Mesenchymal stem cell (in vitro differentiated cells and primary cell): ENCODE measurements at regions not wholly inside any gene's neighbourhood (a gene's known extent, or its start where the extent isn't known, plus 50 kb on each side); places are given as distances from the start of the nearest gene placed in this dataset.

Experiments used
- DNase-seq: peaks from one replicate; pipeline ENCODE4 v3.0.0-alpha.2; 2013
- H2AFZ ChIP-seq: one replicate; pipeline ENCODE4 v1.6.1; 2013; ENCODE audit warnings: low read depth, mild to moderate bottlenecking, control low read depth, inconsistent platforms, low read length, moderate library complexity
- H2AK5ac ChIP-seq: 2 replicates; pipeline ENCODE4 v1.6.1; 2013; ENCODE audit warnings: low read length, moderate library complexity, mild to moderate bottlenecking, inconsistent platforms; ENCODE audit not compliant: severe bottlenecking
- H2BK120ac ChIP-seq: one replicate; pipeline ENCODE4 v1.6.1; 2013; ENCODE audit warnings: low read depth, mild to moderate bottlenecking, inconsistent platforms, low read length, moderate library complexity
- H2BK12ac ChIP-seq, 2 experiments: one replicate each; pipeline ENCODE4 v1.6.1; 2013; ENCODE audit warnings: inconsistent platforms in 2 of 2, low read length in 2 of 2, mild to moderate bottlenecking in 2 of 2, moderate library complexity in 2 of 2, control low read depth in 1 of 2
- H2BK15ac ChIP-seq: one replicate; pipeline ENCODE4 v1.6.1; 2013; ENCODE audit warnings: mild to moderate bottlenecking, low read depth, inconsistent platforms; ENCODE audit not compliant: poor library complexity, severe bottlenecking
- H2BK5ac ChIP-seq: 2 replicates; pipeline ENCODE4 v1.6.1; 2013; ENCODE audit warnings: low read depth, mild to moderate bottlenecking, low read length, control low read depth, inconsistent platforms; ENCODE audit not compliant: poor library complexity, severe bottlenecking
- H3K14ac ChIP-seq, 2 experiments: one replicate each; pipeline ENCODE4 v1.6.1; 2013; ENCODE audit warnings: inconsistent platforms in 2 of 2, low read length in 2 of 2, control low read depth in 1 of 2, mild to moderate bottlenecking in 1 of 2, moderate library complexity in 1 of 2
- H3K18ac ChIP-seq, 2 experiments: one replicate each; pipeline ENCODE4 v1.6.1; 2013; ENCODE audit warnings: inconsistent platforms in 2 of 2, low read length in 2 of 2, control low read depth in 1 of 2, low read depth in 1 of 2, mild to moderate bottlenecking in 1 of 2
- H3K23ac ChIP-seq, 2 experiments: one replicate each; pipeline ENCODE4 v1.6.1; 2013; ENCODE audit warnings: inconsistent platforms in 2 of 2, low read length in 2 of 2, mild to moderate bottlenecking in 2 of 2, moderate library complexity in 2 of 2, control low read depth in 1 of 2
- H3K27ac ChIP-seq: 2 replicates; pipeline ENCODE4 v1.5.1; 2013; ENCODE audit warnings: mild to moderate bottlenecking, moderate library complexity, low read length, control low read depth, inconsistent platforms; ENCODE audit not compliant: poor library complexity, severe bottlenecking
- H3K27me3 ChIP-seq, 2 experiments: 2 replicates each; pipeline versions ENCODE4 v1.6.1 to v1.7.0; 2013; ENCODE audit warnings: low read length in 2 of 2, mild to moderate bottlenecking in 2 of 2, moderate library complexity in 2 of 2, control low read depth in 1 of 2, inconsistent platforms in 1 of 2; ENCODE audit not compliant: control insufficient read depth in 1 of 2, insufficient read depth in 1 of 2
- H3K36me3 ChIP-seq, 2 experiments: 2 replicates each; pipeline versions ENCODE4 v1.6.1 to v1.7.0; 2013; ENCODE audit warnings: low read length in 2 of 2, control low read depth in 1 of 2, inconsistent platforms in 1 of 2, low read depth in 1 of 2, mild to moderate bottlenecking in 1 of 2; ENCODE audit not compliant: insufficient read depth in 2 of 2, control insufficient read depth in 1 of 2
- H3K4ac ChIP-seq, 2 experiments: one replicate each; pipeline ENCODE4 v1.6.1; 2013; ENCODE audit warnings: inconsistent platforms in 2 of 2, low read length in 2 of 2, mild to moderate bottlenecking in 2 of 2, moderate library complexity in 2 of 2, control low read depth in 1 of 2, low read depth in 1 of 2
- H3K4me1 ChIP-seq: 2 replicates; pipeline ENCODE4 v1.6.1; 2013; ENCODE audit warnings: low read depth, low read length, control low read depth; ENCODE audit not compliant: control insufficient read depth, insufficient read depth
- H3K4me2 ChIP-seq: 2 replicates; pipeline ENCODE4 v1.6.1; 2013; ENCODE audit warnings: low read length, mild to moderate bottlenecking, inconsistent platforms; ENCODE audit not compliant: poor library complexity, severe bottlenecking
- H3K4me3 ChIP-seq, 2 experiments: 2 replicates each; pipeline versions ENCODE4 v1.5.1 to v1.7.0; 2013; ENCODE audit warnings: low read length in 2 of 2, mild to moderate bottlenecking in 2 of 2, control low read depth in 1 of 2, low read depth in 1 of 2; ENCODE audit not compliant: insufficient read depth in 1 of 2
- H3K79me1 ChIP-seq: replicated peaks from 2 replicates; pipeline ENCODE4 v1.6.1; 2013; ENCODE audit warnings: mild to moderate bottlenecking, control low read depth, low read length, inconsistent platforms; ENCODE audit not compliant: poor library complexity, severe bottlenecking
- H3K9ac ChIP-seq: 2 replicates; pipeline ENCODE4 v1.7.0; 2013; ENCODE audit warnings: mild to moderate bottlenecking, low read length, moderate library complexity
- H3K9me3 ChIP-seq: 2 replicates; pipeline ENCODE4 v1.7.0; 2013; ENCODE audit warnings: mild to moderate bottlenecking, low read length; ENCODE audit not compliant: control insufficient read depth
- H4K8ac ChIP-seq: one replicate; pipeline ENCODE4 v1.6.1; 2013; ENCODE audit warnings: inconsistent platforms, mild to moderate bottlenecking, low read length, moderate library complexity
- H4K91ac ChIP-seq: one replicate; pipeline ENCODE4 v1.6.1; 2013; ENCODE audit warnings: mild to moderate bottlenecking, low read length, inconsistent platforms
- WGBS: methylation state at CpG from one replicate; pipeline ENCODE4 v1.1.7; 2013; ENCODE audit warnings: mixed read lengths; 5-methylcytosine and 5-hydroxymethylcytosine counted together

DNA sequence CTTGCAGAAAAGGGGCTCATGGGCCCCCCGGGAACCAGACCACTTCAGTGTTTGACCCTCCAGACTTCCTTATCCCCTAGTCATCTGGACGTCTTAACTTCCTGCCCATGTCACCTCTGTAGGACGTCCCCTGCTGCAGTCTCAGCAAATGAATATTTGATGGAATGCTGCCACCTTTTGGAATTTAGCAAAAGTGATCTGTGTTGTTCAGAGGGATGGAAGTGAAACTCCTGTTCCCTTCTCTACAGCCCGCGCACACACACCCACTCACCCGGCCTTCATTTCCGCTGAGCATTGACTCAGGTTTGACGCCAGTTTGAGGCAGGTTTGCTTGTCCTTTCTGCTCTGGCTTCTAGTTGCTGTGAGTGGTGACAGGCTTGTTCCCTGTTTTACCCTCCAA lies 507.2 kb upstream of the EEF2KMT start:
- H4K8ac ChIP-seq: no peak overlapping the region
- H3K4me1 ChIP-seq: no peaks in the 10 kb centered on the region
- no peak for DNase-seq
- no peak overlapping the region for H2AFZ ChIP-seq
- no peak overlapping the region for H2BK12ac ChIP-seq
- H2BK120ac ChIP-seq: no peak overlapping the region
- no peaks in the 10 kb centered on the region for H3K36me3 ChIP-seq
- H3K14ac ChIP-seq: no peak overlapping the region
- H3K4ac ChIP-seq: no peak overlapping the region
- H3K4me3 ChIP-seq: no peak overlapping the region
- H4K91ac ChIP-seq: no peak overlapping the region
- no peaks in the 10 kb centered on the region for H3K27me3 ChIP-seq
- no peak overlapping the region for H3K18ac ChIP-seq
- no peak overlapping the region for H2BK15ac ChIP-seq
- H2AK5ac ChIP-seq: no peak overlapping the region
- no peaks in the 10 kb centered on the region for H3K9me3 ChIP-seq
- no peaks in the 10 kb centered on the region for H3K79me1 ChIP-seq
- WGBS: 66% methylated on average over 7 of the region's 8 CpGs
- no peak overlapping the region for H3K4me2 ChIP-seq
- no peak overlapping the region for H3K27ac ChIP-seq
- H2BK5ac ChIP-seq: no peak overlapping the region
- no peak overlapping the region for H3K9ac ChIP-seq
- no peak overlapping the region for H3K23ac ChIP-seq

DNA sequence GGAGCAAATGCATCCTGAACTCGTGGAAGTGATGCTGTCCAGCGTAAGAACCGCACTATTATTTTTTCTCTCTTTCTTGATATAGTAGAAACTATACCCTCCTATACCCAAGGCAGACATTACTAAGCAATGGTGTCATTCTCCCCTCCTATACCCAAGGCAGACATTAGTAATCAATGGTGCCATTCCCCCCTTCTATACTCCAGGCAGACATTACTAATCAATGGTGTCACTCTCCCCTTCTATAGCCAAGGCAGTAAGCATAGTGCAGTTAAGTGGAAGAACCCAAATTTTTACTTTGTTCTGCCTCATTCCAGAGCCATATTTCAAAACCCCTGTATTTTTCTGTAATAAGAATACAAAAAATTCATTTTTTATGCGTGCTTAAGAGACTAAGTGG lies 506.2 kb upstream of the EEF2KMT start:
- H3K27ac ChIP-seq: no peak overlapping the region
- no peak overlapping the region for H3K4me2 ChIP-seq

DNA sequence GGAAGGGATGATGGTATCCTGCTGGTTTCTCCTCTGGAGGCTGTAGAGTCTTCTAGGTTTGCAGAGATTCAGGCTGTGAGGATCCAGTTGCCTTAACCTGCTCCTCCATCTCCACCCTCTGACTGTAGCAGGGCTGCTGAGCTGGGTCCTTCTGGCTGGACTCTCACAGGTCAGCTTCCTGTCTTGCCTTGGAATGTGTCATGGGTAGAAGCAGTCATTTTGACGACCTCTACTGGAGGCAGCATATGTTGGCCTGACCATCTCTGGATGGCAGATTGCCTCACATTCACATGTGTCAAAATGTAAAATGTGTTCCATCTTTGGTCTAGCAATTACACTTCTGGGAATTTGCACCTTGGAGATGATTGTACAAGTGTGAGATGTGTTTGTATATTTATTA lies 504.4 kb upstream of the EEF2KMT start:
- H3K9ac ChIP-seq: no peak overlapping the region
- no peaks in the 10 kb centered on the region for H3K36me3 ChIP-seq
- H3K9me3 ChIP-seq: no peaks in the 10 kb centered on the region
- no peaks in the 10 kb centered on the region for H3K27me3 ChIP-seq
- H2BK120ac ChIP-seq: no peak overlapping the region
- H3K18ac ChIP-seq: no peak overlapping the region
- H3K4me2 ChIP-seq: no peak overlapping the region
- DNase-seq: no peak
- no peak overlapping the region for H3K14ac ChIP-seq
- no peak overlapping the region for H2AK5ac ChIP-seq
- no peaks in the 10 kb centered on the region for H3K4me1 ChIP-seq
- H3K23ac ChIP-seq: no peak overlapping the region
- no peak overlapping the region for H2BK12ac ChIP-seq
- no peak overlapping the region for H4K8ac ChIP-seq
- H3K4me3 ChIP-seq: no peak overlapping the region
- no peak overlapping the region for H2AFZ ChIP-seq
- H3K79me1 ChIP-seq: no peaks in the 10 kb centered on the region
- no peak overlapping the region for H4K91ac ChIP-seq
- no peak overlapping the region for H2BK15ac ChIP-seq
- H3K4ac ChIP-seq: no peak overlapping the region
- 31% methylated on average over 1 of the region's 1 CpG for WGBS
- H3K27ac ChIP-seq: no peak overlapping the region
- H2BK5ac ChIP-seq: no peak overlapping the region

More for the DNA sequence above, 506.2 kb upstream of the EEF2KMT start:
- H4K8ac ChIP-seq: no peak overlapping the region
- no peak overlapping the region for H2BK12ac ChIP-seq
- no peak overlapping the region for H3K14ac ChIP-seq
- H3K27me3 ChIP-seq: no peaks in the 10 kb centered on the region
- no peak overlapping the region for H3K4me3 ChIP-seq
- H3K36me3 ChIP-seq: no peaks in the 10 kb centered on the region
- H2BK120ac ChIP-seq: no peak overlapping the region
- no peaks in the 10 kb centered on the region for H3K79me1 ChIP-seq
- WGBS: 81% methylated on average over 4 of the region's 4 CpGs
- H2AFZ ChIP-seq: no peak overlapping the region
- no peak overlapping the region for H3K23ac ChIP-seq
- no peak for DNase-seq
- no peaks in the 10 kb centered on the region for H3K9me3 ChIP-seq
- no peak overlapping the region for H2BK5ac ChIP-seq
- H2AK5ac ChIP-seq: no peak overlapping the region
- no peak overlapping the region for H4K91ac ChIP-seq
- H3K4me1 ChIP-seq: no peaks in the 10 kb centered on the region
- no peak overlapping the region for H3K4ac ChIP-seq
- H3K18ac ChIP-seq: no peak overlapping the region
- no peak overlapping the region for H3K9ac ChIP-seq
- no peak overlapping the region for H2BK15ac ChIP-seq

DNA sequence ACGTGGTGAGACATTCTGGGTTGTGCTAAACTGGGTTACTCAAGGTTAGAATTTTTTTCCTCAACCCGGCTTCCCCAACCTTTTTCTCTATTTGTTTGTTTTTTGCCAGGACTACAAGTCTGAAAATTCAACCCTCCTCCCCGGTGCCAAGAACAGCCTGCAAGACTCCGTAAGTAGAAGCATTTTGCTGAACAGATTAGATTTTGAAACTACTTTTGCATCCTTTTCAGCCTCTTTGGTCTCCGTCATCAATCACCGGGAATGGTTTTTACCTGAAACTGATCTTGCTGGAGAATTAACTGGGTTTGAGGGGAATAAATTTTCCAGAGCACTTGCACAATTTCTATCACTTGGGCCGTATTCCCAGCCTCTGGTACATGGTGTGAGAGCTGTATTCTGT lies 501.2 kb upstream of the EEF2KMT start:
- Histone ChIP-seq H3K9me3 (peaks cover 10% of the 10 kb centered on the region), H3K9ac (no peak overlapping the region), H3K4me1 (no peaks in the 10 kb centered on the region), H3K4me2 (no peak overlapping the region), H3K79me1 (no peaks in the 10 kb centered on the region), H2BK120ac (no peak overlapping the region), H2AFZ (no peak overlapping the region), H3K27me3 (no peaks in the 10 kb centered on the region), H3K4me3 (no peak overlapping the region), H4K8ac (no peak overlapping the region), H2BK15ac (no peak overlapping the region), H3K4ac (no peak overlapping the region), H2AK5ac (no peak overlapping the region), H2BK5ac (no peak overlapping the region), H3K18ac (no peak overlapping the region), H4K91ac (no peak overlapping the region), H3K36me3 (no peaks in the 10 kb centered on the region), H3K23ac (no peak overlapping the region), H3K14ac (no peak overlapping the region), H3K27ac (no peak overlapping the region), H2BK12ac (no peak overlapping the region)
- 86% methylated on average over 6 of the region's 7 CpGs for WGBS
- DNase-seq: no peak
